GM12878 (cell line): ENCODE measurements at regions not wholly inside any gene's neighbourhood (a gene's known extent, or its start where the extent isn't known, plus 50 kb on each side); places are given as distances from the start of the nearest gene placed in this dataset.

Experiments
- CREB1 ChIP-seq: IDR thresholded peaks from 2 replicates; pipeline ENCODE4 v1.6.1; 2012; ENCODE audit warnings: low read depth, mild to moderate bottlenecking, inconsistent platforms
- CTCF ChIP-seq, 3 experiments: IDR thresholded peaks in 2 of 3; conservative IDR thresholded peaks in 1 of 3; 2 replicates each; pipeline ENCODE4 v1.5.1; 2011; ENCODE audit warnings: low read depth in 3 of 3, low read length in 3 of 3, mild to moderate bottlenecking in 3 of 3, control low read depth in 2 of 3, moderate library complexity in 2 of 3, inconsistent platforms in 1 of 3, mixed read lengths in 1 of 3; ENCODE audit not compliant: control insufficient read depth in 2 of 3, insufficient read depth in 1 of 3; ENCODE audit errors: extremely low read depth in 1 of 3
- FOS ChIP-seq: IDR thresholded peaks from 3 replicates; pipeline ENCODE4 v1.6.1; 2011; ENCODE audit warnings: borderline replicate concordance; ENCODE audit not compliant: insufficient read length; ENCODE audit errors: extremely low read depth
- HCFC1 ChIP-seq: fragments of 150-350 bp; IDR thresholded peaks from 2 replicates; pipeline ENCODE4 v1.6.1; 2014; ENCODE audit warnings: low read length
- JUNB ChIP-seq: IDR thresholded peaks from 2 replicates; pipeline ENCODE4 v1.6.1; 2016; ENCODE audit warnings: antibody characterized with exemption, mild to moderate bottlenecking
- NRF1 ChIP-seq: conservative IDR thresholded peaks from 2 replicates; pipeline ENCODE4 v1.6.1; 2011; ENCODE audit warnings: mild to moderate bottlenecking, low read depth, low read length, improper control_type of control experiment
- POLR2AphosphoS2 ChIP-seq: IDR thresholded peaks from 2 replicates; pipeline ENCODE4 v1.6.1; 2011; ENCODE audit warnings: low read depth, mild to moderate bottlenecking, low read length, improper control_type of control experiment, moderate library complexity
- POLR2AphosphoS5 ChIP-seq: IDR thresholded peaks from 2 replicates; pipeline ENCODE4 v1.6.1; 2011; ENCODE audit warnings: mild to moderate bottlenecking, low read length, inconsistent platforms
- TCF3 ChIP-seq: IDR thresholded peaks from 2 replicates; pipeline ENCODE4 v1.6.1; 2012; ENCODE audit warnings: low read depth, mild to moderate bottlenecking, low read length, borderline replicate concordance; ENCODE audit not compliant: insufficient read depth
- ZZZ3 ChIP-seq: IDR thresholded peaks from 2 replicates; pipeline ENCODE4 v1.6.1; 2011; ENCODE audit warnings: low read depth; ENCODE audit not compliant: control insufficient read depth, insufficient read length

DNA sequence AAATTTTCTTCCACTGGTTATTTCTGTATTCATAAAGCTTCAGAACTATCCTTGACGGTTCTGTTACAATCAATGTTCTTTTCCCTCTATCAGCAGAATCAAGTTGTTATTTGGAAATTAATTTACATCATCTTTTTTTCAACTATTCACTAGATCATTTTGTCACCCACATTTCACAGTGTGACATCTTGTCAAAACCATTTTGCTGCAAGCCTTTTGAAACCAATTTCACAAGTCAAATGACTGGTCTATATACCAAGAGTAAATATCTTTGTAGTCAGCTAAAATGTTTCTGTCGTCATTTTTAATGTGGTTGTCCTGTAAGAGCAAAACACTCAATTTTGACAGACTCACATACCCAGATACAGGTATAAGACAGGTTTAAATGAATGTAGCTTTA, 984.3 kb upstream of the TYRP1 start:
- no peak for TF ChIP-seq CTCF (IDR thresholded peaks at IDR 0.05 in 2 of 3, conservative IDR thresholded peaks at IDR 0.05 in 1 of 3; ENCODE audit: control insufficient read depth in 2 of 3, extremely low read depth in 1 of 3, insufficient read depth in 1 of 3, low read depth in 3 of 3, low read length in 3 of 3)
- TF ChIP-seq HCFC1, result no peak
- no peak for TF ChIP-seq POLR2AphosphoS2
- no peak for TF ChIP-seq POLR2AphosphoS5
- TF ChIP-seq NRF1, result no peak
- no peak for TF ChIP-seq ZZZ3
- no peak for TF ChIP-seq JUNB
- no peak for TF ChIP-seq FOS
- TF ChIP-seq TCF3, result no peak
- no peak for TF ChIP-seq CREB1
